ENCODE measurements at regions not wholly inside any gene's neighbourhood (a gene's known extent, or its start where the extent isn't known, plus 50 kb on each side); places are given as distances from the start of the nearest gene placed in this dataset.

DNA sequence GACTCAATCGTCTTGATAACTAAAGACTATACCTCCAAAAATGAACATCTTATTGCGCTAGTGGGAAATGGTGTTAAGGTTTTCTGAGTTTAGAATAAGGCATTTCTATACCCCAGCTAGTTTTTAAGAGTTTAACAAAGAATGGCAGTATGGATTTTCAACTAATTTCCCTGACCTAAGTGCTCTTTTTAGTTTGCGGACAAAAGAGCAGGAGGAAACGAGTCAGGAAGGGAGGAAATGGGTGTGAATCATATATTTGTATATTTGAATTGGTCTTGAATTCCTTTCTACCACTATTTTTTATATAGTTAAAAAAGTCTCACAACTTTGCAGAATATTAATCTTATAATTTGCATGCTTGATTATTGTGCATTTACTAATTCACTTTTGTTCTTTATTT lies 516.3 kb upstream of the ZNF608 start:
- Histone ChIP-seq H3K9me3 (ENCODE audit: control insufficient read depth, insufficient read depth, low read depth, low read length) (0 out of 2 replicates have a peak, but pooled peaks cover 4% of the 10 kb centered on the region), H3K27me3 (ENCODE audit: control insufficient read depth, insufficient read depth, low read length) (no peaks in the 10 kb centered on the region), H3K36me3 (ENCODE audit: control insufficient read depth, insufficient read depth, low read length) (no peaks in the 10 kb centered on the region), H3K4me3 (ENCODE audit: low read depth in 2 of 2, low read length in 2 of 2) (no peak overlapping the region), H3K4me1 (ENCODE audit: control insufficient read depth, insufficient read depth, low read length) (no peaks in the 10 kb centered on the region; the same call in 1 of the 2 replicates), H3K27ac (ENCODE audit: low read length) (no peak overlapping the region)
- ChIA-PET CTCF (no interaction called here), POLR2A (no interaction called here)
- BruUV-seq (replicated peaks): no TSS peak
- TF ChIP-seq SIN3A (IDR thresholded peaks at IDR 0.05; ENCODE audit: borderline replicate concordance, insufficient read depth, low read depth, low read length) (no peak), REST (IDR thresholded peaks at IDR 0.05; ENCODE audit: insufficient read depth in 1 of 2, low read depth in 2 of 2, low read length in 1 of 2) (no peak), POLR2AphosphoS5 (IDR thresholded peaks at IDR 0.05; ENCODE audit: low read depth, low read length) (no peak), TCF7L2 (IDR thresholded peaks at IDR 0.05; ENCODE audit: low read depth, low read length) (no peak)
- TF ChIP-seq, protein P1, sequence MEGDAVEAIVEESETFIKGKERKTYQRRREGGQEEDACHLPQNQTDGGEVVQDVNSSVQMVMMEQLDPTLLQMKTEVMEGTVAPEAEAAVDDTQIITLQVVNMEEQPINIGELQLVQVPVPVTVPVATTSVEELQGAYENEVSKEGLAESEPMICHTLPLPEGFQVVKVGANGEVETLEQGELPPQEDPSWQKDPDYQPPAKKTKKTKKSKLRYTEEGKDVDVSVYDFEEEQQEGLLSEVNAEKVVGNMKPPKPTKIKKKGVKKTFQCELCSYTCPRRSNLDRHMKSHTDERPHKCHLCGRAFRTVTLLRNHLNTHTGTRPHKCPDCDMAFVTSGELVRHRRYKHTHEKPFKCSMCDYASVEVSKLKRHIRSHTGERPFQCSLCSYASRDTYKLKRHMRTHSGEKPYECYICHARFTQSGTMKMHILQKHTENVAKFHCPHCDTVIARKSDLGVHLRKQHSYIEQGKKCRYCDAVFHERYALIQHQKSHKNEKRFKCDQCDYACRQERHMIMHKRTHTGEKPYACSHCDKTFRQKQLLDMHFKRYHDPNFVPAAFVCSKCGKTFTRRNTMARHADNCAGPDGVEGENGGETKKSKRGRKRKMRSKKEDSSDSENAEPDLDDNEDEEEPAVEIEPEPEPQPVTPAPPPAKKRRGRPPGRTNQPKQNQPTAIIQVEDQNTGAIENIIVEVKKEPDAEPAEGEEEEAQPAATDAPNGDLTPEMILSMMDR (IDR thresholded peaks at IDR 0.05): no peak
- intact Hi-C loops (cut with micrococcal nuclease; ENCODE audit: unreplicated experiment) (no loop called here), in situ Hi-C loops (cut with HindIII; ENCODE audit: low pct_unique_long_range_greater_than_20kb, low sequenced_read_pairs) (no loop called here)
- ATAC-seq: no peak
- DNase-seq (ENCODE audit: low read depth, low spot score): no peak

DNA sequence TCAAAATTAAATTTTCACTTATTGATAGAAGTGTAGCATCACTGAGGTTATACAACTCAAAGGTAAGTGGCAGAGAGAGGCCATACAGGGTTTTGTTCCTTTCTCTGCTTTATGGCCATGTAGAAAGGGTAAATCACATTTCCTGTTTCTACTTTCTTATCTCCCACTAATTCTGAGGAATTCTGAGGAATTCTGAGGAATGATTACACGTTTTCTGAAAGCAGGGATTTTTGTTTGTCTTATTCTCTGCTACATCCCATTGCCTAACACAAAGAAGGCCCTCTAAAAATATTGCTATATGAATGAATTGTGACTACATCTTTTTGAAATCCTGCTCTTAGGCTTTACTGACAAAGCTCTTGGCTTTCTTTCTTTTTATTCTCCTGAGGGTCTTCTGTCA lies 516.9 kb upstream of the ZNF608 start:
- H3K27ac ChIP-seq (ENCODE audit: low read length): peak overlapping the region; percentile 12; the same call in 1 of the 2 replicates
- no peak for DNase-seq (ENCODE audit: low read depth, low spot score)
- H3K27me3 ChIP-seq (ENCODE audit: control insufficient read depth, insufficient read depth, low read length): no peaks in the 10 kb centered on the region
- intact Hi-C loops (cut with micrococcal nuclease; ENCODE audit: unreplicated experiment): no loop called here
- ATAC-seq: no peak
- ChIA-PET POLR2A (no interaction called here), CTCF (no interaction called here)
- 0 out of 2 replicates have a peak, but pooled peaks cover 4% of the 10 kb centered on the region for H3K9me3 ChIP-seq (ENCODE audit: control insufficient read depth, insufficient read depth, low read depth, low read length)
- no TSS peak for BruUV-seq (replicated peaks)
- TF ChIP-seq SIN3A (IDR thresholded peaks at IDR 0.05; ENCODE audit: borderline replicate concordance, insufficient read depth, low read depth, low read length): no peak
- TF ChIP-seq TCF7L2 (IDR thresholded peaks at IDR 0.05; ENCODE audit: low read depth, low read length): no peak
- no peak for TF ChIP-seq POLR2AphosphoS5 (IDR thresholded peaks at IDR 0.05; ENCODE audit: low read depth, low read length)
- no peak for TF ChIP-seq REST (IDR thresholded peaks at IDR 0.05; ENCODE audit: insufficient read depth in 1 of 2, low read depth in 2 of 2, low read length in 1 of 2)
- TF ChIP-seq, protein P1 (IDR thresholded peaks at IDR 0.05): no peak
- H3K4me3 ChIP-seq (ENCODE audit: low read depth in 2 of 2, low read length in 2 of 2): no peak overlapping the region
- in situ Hi-C loops (cut with HindIII; ENCODE audit: low pct_unique_long_range_greater_than_20kb, low sequenced_read_pairs): no loop called here
- H3K36me3 ChIP-seq (ENCODE audit: control insufficient read depth, insufficient read depth, low read length): no peaks in the 10 kb centered on the region
- no peaks in the 10 kb centered on the region; the same call in 1 of the 2 replicates for H3K4me1 ChIP-seq (ENCODE audit: control insufficient read depth, insufficient read depth, low read length)
